B cell (primary cell): ENCODE measurements at regions not wholly inside any gene's neighbourhood (a gene's known extent, or its start where the extent isn't known, plus 50 kb on each side); places are given as distances from the start of the nearest gene placed in this dataset.

Experiments
- ATAC-seq: fragments of 200-7000 bp; cut with Tn5 transposase; one replicate; pipeline ENCODE4 v1.10.0; 2021; ENCODE audit warnings: low read depth, mild to moderate bottlenecking, moderate number of reproducible peaks, moderate library complexity
- CTCF ChIA-PET: fragments of 350-600 bp; sonication (Branson Sonifier 250); formaldehyde crosslinking; loops from one replicate; lab custom pipeline; 2021; ENCODE audit warnings: antibody characterized with exemption, inconsistent platforms; lab: Charles Lee
- POLR2A ChIA-PET: fragments of 350-600 bp; sonication (Branson Sonifier 250); formaldehyde crosslinking; loops from one replicate; lab custom pipeline; 2021; ENCODE audit warnings: antibody characterized with exemption; lab: Charles Lee
- DNase-seq: peaks from one replicate; pipeline ENCODE4 v3.0.0; 2013
- H2AFZ ChIP-seq: 2 replicates; pipeline ENCODE4 v1.6.1; 2012; ENCODE audit warnings: mild to moderate bottlenecking, low read depth, low read length; ENCODE audit not compliant: insufficient read depth, poor library complexity, severe bottlenecking
- H3K27ac ChIP-seq, 2 donors: 1 replicate in 1 of 2; 2 replicates in 1 of 2; pipeline ENCODE4 v1.5.1; 2012 to 2013; ENCODE audit warnings: low read length in 2 of 2, mild to moderate bottlenecking in 2 of 2, moderate library complexity in 1 of 2
- H3K27me3 ChIP-seq, 4 experiments: fragments of 200-600 bp in 1 of 4; sonication (generic) in 1 of 4; replicated peaks in 1 of 4; 1 replicate in 2 of 4; 2 replicates in 2 of 4; pipeline versions ENCODE4 v1.6.1 to v1.7.0; 2013 to 2016; ENCODE audit warnings: low read length in 3 of 4, mild to moderate bottlenecking in 2 of 4, mixed read lengths in 1 of 4, moderate library complexity in 1 of 4; ENCODE audit not compliant: insufficient read depth in 4 of 4, control insufficient read depth in 3 of 4; ENCODE audit errors: control extremely low read depth in 1 of 4
- H3K36me3 ChIP-seq, 2 experiments: replicated peaks in 1 of 2; 1 replicate in 1 of 2; 2 replicates in 1 of 2; pipeline versions ENCODE4 v1.6.1 to v1.7.1; 2013; ENCODE audit warnings: low read length in 1 of 2; ENCODE audit not compliant: insufficient read depth in 2 of 2, control insufficient read depth in 1 of 2; ENCODE audit errors: control extremely low read depth in 1 of 2, extremely low read depth in 1 of 2
- H3K4me1 ChIP-seq, 2 donors: fragments of 200-600 bp in 1 of 2; sonication (generic) in 1 of 2; 1 replicate in 1 of 2; 2 replicates in 1 of 2; pipeline versions ENCODE4 v1.5.1 to v1.6.1; 2013 to 2017; ENCODE audit warnings: low read length in 2 of 2; ENCODE audit not compliant: control insufficient read depth in 2 of 2, insufficient read depth in 2 of 2
- H3K4me2 ChIP-seq: replicated peaks from 2 replicates; pipeline ENCODE3; 2012; ENCODE audit warnings: mild to moderate bottlenecking, low read depth, low read length; ENCODE audit not compliant: poor library complexity, severe bottlenecking
- H3K4me3 ChIP-seq, 5 experiments: fragments of 200-600 bp in 1 of 5; sonication (generic) in 1 of 5; 1 replicate in 3 of 5; 2 replicates in 2 of 5; pipeline versions ENCODE4 v1.5.1 to v1.7.0; 2011 to 2016; ENCODE audit warnings: low read length in 4 of 5, mild to moderate bottlenecking in 4 of 5, low read depth in 2 of 5, control low read depth in 1 of 5, moderate library complexity in 1 of 5; ENCODE audit not compliant: insufficient read depth in 1 of 5; ENCODE audit errors: control extremely low read depth in 1 of 5, extremely low read depth in 1 of 5
- H3K79me2 ChIP-seq: fragments of 200-600 bp; sonication (generic); one replicate; pipeline ENCODE4 v1.6.0; 2016; ENCODE audit warnings: low read length; ENCODE audit not compliant: control insufficient read depth, insufficient read depth
- H3K9ac ChIP-seq: fragments of 200-600 bp; sonication (generic); 2 replicates; pipeline ENCODE4 v1.6.1; 2017; ENCODE audit warnings: mild to moderate bottlenecking, low read length, moderate library complexity
- H3K9me3 ChIP-seq, 3 donors: one replicate each; pipeline versions ENCODE4 v1.6.1 to v1.7.1; 2013; ENCODE audit warnings: low read length in 2 of 3; ENCODE audit not compliant: control insufficient read depth in 2 of 3, insufficient read depth in 1 of 3; ENCODE audit errors: control extremely low read depth in 1 of 3
- H4K20me1 ChIP-seq: 2 replicates; pipeline ENCODE4 v1.6.0; 2012; ENCODE audit warnings: mild to moderate bottlenecking, low read length; ENCODE audit not compliant: insufficient read depth, control insufficient read depth, poor library complexity, severe bottlenecking
- H3K27ac Mint-ChIP-seq: one replicate; pipeline ENCODE4 v1.8.0; 2021; ENCODE audit warnings: mixed read lengths
- H3K27me3 Mint-ChIP-seq: one replicate; pipeline ENCODE4 v1.8.0; 2021; ENCODE audit warnings: mixed read lengths
- H3K4me1 Mint-ChIP-seq: one replicate; pipeline ENCODE4 v1.8.0; 2021; ENCODE audit warnings: mixed read lengths
- H3K4me3 Mint-ChIP-seq: one replicate; pipeline ENCODE4 v1.8.0; 2021; ENCODE audit warnings: mixed read lengths
- H3K9me3 Mint-ChIP-seq: one replicate; pipeline ENCODE4 v1.8.0; 2022; ENCODE audit warnings: mixed read lengths; ENCODE audit not compliant: insufficient read depth
- CTCF ChIP-seq: fragments of 200-600 bp; IDR thresholded peaks from one replicate; pipeline ENCODE4 v1.8.0; 2022; ENCODE audit warnings: antibody characterized with exemption, mild to moderate bottlenecking
- EZH2 ChIP-seq: IDR thresholded peaks from 2 replicates; pipeline ENCODE4 v1.6.1; 2012; ENCODE audit warnings: borderline replicate concordance, low read depth, mild to moderate bottlenecking, moderate library complexity, low read length; ENCODE audit not compliant: insufficient read depth, poor library complexity, severe bottlenecking
- WGBS: methylation state at CpG from one replicate; pipeline ENCODE4 v1.1.5; 2013; ENCODE audit warnings: missing lambda C conversion rate; ENCODE audit not compliant: insufficient coverage; 5-methylcytosine and 5-hydroxymethylcytosine counted together
- intact Hi-C: fragments of 100-400 bp; cut with micrococcal nuclease; formaldehyde crosslinking; loops from one replicate; pipeline ENCODE4 v1.10.0; 2022

- H3K9me3 ChIP-seq, result peaks cover 0 to 6% (median 0%) of the 10 kb centered on the region in 3 donors
- intact Hi-C loops, result no loop called here
- WGBS, result no CpG with 5 or more reads among the region's 1 CpG
- no peaks in the 10 kb centered on the region for H3K4me1 ChIP-seq
- H3K27ac ChIP-seq, result no peak overlapping the region
- ChIA-PET CTCF (no interaction called here), POLR2A (no interaction called here)
- H3K79me2 ChIP-seq, result no peaks in the 10 kb centered on the region
- Mint-ChIP-seq H3K4me1 (no peaks in the 10 kb centered on the region), H3K9me3 (no peaks in the 10 kb centered on the region), H3K4me3 (no peak overlapping the region), H3K27ac (no peak overlapping the region), H3K27me3 (no peaks in the 10 kb centered on the region)
- H4K20me1 ChIP-seq, result no peaks in the 10 kb centered on the region
- TF ChIP-seq CTCF (no peak), EZH2 (no peak)
- no peak overlapping the region for H2AFZ ChIP-seq
- no peak overlapping the region for H3K9ac ChIP-seq
- H3K4me3 ChIP-seq, result no peak overlapping the region
- no peak for DNase-seq
- H3K4me2 ChIP-seq, result no peak overlapping the region
- no peak for ATAC-seq
- H3K27me3 ChIP-seq, result no peaks in the 10 kb centered on the region
- H3K36me3 ChIP-seq, result no peaks in the 10 kb centered on the region
Observed at GRCh38 chr12:105977652-105978051, 161.1 kb downstream of the NUAK1 start.

GRCh38 chr12:105978276-105978675 lies 160.5 kb downstream of the NUAK1 start:
- Mint-ChIP-seq H3K9me3 (no peaks in the 10 kb centered on the region), H3K4me1 (no peaks in the 10 kb centered on the region), H3K27ac (no peak overlapping the region), H3K27me3 (no peaks in the 10 kb centered on the region), H3K4me3 (no peak overlapping the region)
- peaks cover 0 to 6% (median 0%) of the 10 kb centered on the region in 3 donors for H3K9me3 ChIP-seq
- no peak for TF ChIP-seq CTCF
- TF ChIP-seq EZH2, result no peak
- H3K4me1 ChIP-seq, result no peaks in the 10 kb centered on the region
- H4K20me1 ChIP-seq, result no peaks in the 10 kb centered on the region
- H3K4me2 ChIP-seq, result no peak overlapping the region
- H3K79me2 ChIP-seq, result no peaks in the 10 kb centered on the region
- no peaks in the 10 kb centered on the region for H3K27me3 ChIP-seq
- no peak overlapping the region for H2AFZ ChIP-seq
- intact Hi-C loops, result no loop called here
- no peak overlapping the region for H3K27ac ChIP-seq
- DNase-seq, result no peak
- H3K9ac ChIP-seq, result no peak overlapping the region
- ChIA-PET POLR2A (no interaction called here), CTCF (no interaction called here)
- no peak for ATAC-seq
- H3K36me3 ChIP-seq, result no peaks in the 10 kb centered on the region
- WGBS, result 80% methylated on average over 1 of the region's 3 CpGs
- no peak overlapping the region for H3K4me3 ChIP-seq
